Uterus (tissue), 2 donors: ENCODE measurements at regions not wholly inside any gene's neighbourhood (a gene's known extent, or its start where the extent isn't known, plus 50 kb on each side); places are given as distances from the start of the nearest gene placed in this dataset.

Experiments
- CTCF ChIP-seq, 4 experiments: fragments of 200-600 bp in 2 of 4; fragments of 450-650 bp in 2 of 4; sonication (generic) in 2 of 4; IDR thresholded peaks; one replicate each; pipeline ENCODE4 v1.5.1; 2016 to 2019; ENCODE audit warnings: antibody characterized with exemption in 4 of 4, mild to moderate bottlenecking in 2 of 4, moderate library complexity in 1 of 4
- POLR2A ChIP-seq, 2 donors: fragments of 450-650 bp; IDR thresholded peaks; one replicate each; pipeline ENCODE4 v1.6.1; 2016; ENCODE audit warnings: antibody characterized with exemption in 2 of 2, mild to moderate bottlenecking in 1 of 2, moderate library complexity in 1 of 2

GRCh38 chr11:33984682-33985389 lies 66.7 kb upstream of the CAPRIN1 start:
- TF ChIP-seq CTCF (IDR thresholded peaks at IDR 0.05) (no peak), POLR2A (IDR thresholded peaks at IDR 0.05) (no peak)
